ENCODE measurements at regions not wholly inside any gene's neighbourhood (a gene's known extent, or its start where the extent isn't known, plus 50 kb on each side); places are given as distances from the start of the nearest gene placed in this dataset.

DNA sequence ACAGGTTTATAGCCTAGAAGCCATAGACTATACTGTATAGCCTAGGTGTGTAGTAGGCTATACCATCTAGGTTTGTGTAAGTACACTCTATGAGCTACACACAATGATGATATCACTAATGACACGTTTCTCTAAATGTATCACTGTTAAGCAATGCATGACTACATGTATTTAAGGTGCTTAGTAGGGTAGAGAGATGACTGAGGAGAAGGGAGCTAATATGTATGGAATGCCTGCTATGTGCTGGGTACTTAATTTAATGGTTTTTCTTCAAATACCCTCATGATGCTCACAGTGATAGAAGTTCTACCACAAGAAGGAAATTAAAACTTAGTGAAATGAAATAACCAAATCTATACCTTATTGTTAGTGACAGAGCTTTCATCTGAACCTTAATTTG, 1785.5 kb downstream of the EFNA5 start:
- TF ChIP-seq POLR2AphosphoS5 (IDR thresholded peaks at IDR 0.05; ENCODE audit: low read depth, low read length) (no peak), SIN3A (IDR thresholded peaks at IDR 0.05; ENCODE audit: borderline replicate concordance, insufficient read depth, low read length) (no peak), FOXP2 (optimal IDR thresholded peaks at IDR 0.05; ENCODE audit: borderline replicate concordance, extremely low read depth, extremely low read length, insufficient read depth) (no peak), TAF1 (IDR thresholded peaks at IDR 0.05; ENCODE audit: borderline replicate concordance, insufficient read depth, low read length) (no peak)
- TF ChIP-seq, protein P1, sequence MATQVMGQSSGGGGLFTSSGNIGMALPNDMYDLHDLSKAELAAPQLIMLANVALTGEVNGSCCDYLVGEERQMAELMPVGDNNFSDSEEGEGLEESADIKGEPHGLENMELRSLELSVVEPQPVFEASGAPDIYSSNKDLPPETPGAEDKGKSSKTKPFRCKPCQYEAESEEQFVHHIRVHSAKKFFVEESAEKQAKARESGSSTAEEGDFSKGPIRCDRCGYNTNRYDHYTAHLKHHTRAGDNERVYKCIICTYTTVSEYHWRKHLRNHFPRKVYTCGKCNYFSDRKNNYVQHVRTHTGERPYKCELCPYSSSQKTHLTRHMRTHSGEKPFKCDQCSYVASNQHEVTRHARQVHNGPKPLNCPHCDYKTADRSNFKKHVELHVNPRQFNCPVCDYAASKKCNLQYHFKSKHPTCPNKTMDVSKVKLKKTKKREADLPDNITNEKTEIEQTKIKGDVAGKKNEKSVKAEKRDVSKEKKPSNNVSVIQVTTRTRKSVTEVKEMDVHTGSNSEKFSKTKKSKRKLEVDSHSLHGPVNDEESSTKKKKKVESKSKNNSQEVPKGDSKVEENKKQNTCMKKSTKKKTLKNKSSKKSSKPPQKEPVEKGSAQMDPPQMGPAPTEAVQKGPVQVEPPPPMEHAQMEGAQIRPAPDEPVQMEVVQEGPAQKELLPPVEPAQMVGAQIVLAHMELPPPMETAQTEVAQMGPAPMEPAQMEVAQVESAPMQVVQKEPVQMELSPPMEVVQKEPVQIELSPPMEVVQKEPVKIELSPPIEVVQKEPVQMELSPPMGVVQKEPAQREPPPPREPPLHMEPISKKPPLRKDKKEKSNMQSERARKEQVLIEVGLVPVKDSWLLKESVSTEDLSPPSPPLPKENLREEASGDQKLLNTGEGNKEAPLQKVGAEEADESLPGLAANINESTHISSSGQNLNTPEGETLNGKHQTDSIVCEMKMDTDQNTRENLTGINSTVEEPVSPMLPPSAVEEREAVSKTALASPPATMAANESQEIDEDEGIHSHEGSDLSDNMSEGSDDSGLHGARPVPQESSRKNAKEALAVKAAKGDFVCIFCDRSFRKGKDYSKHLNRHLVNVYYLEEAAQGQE (IDR thresholded peaks at IDR 0.05; ENCODE audit: insufficient read depth in 1 of 2, low read depth in 2 of 2, low read length in 2 of 2) = no peak

Data from PFSK-1 (cell line).